ENCODE measurements at regions not wholly inside any gene's neighbourhood (a gene's known extent, or its start where the extent isn't known, plus 50 kb on each side); places are given as distances from the start of the nearest gene placed in this dataset.

DNA sequence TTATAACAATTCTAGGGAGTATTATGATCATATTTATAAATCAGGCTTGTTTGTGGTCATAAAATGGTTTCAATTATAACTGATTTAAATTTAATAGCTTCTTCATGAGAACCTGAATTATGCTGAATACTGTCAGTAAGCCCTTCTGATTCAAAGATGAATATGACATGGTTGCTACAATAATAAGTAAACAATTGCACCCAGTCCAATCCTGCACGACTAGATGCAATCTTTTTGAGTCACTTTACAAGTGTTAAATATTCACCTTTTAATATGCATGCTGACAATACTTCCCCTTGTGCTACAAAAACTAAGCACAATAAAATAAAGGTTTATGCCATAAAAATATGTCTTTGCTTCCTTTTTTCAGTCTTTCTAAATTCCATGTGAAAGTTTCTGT is 325.2 kb downstream of the KCNJ3 start:
- H3K36me3 Mint-ChIP-seq: no peaks in the 10 kb centered on the region
- no peak for DNase-seq
- intact Hi-C loops (cut with micrococcal nuclease): no loop called here
- no peaks in the 10 kb centered on the region for H3K4me1 Mint-ChIP-seq
- H3K27ac Mint-ChIP-seq: no peak overlapping the region
- H3K4me3 Mint-ChIP-seq: no peak overlapping the region
- H3K9me3 Mint-ChIP-seq: peaks cover 10 to 15% of the 10 kb centered on the region in 2 donors
- ATAC-seq: no peak
- no peaks in the 10 kb centered on the region for H3K36me3 ChIP-seq (ENCODE audit: control insufficient read depth, insufficient read depth, low read length)
- H3K4me3 ChIP-seq (ENCODE audit: low read length): no peak overlapping the region
- H3K27ac ChIP-seq (ENCODE audit: low read length): no peak overlapping the region
- no peaks in the 10 kb centered on the region for H3K27me3 ChIP-seq (ENCODE audit: control insufficient read depth, insufficient read depth, low read length)
- WGBS (ENCODE audit: insufficient coverage): 67% methylated on average over 1 of the region's 1 CpG
- H3K9me3 ChIP-seq (ENCODE audit: control insufficient read depth, insufficient read depth, low read length): no peaks in the 10 kb centered on the region
- H3K27me3 Mint-ChIP-seq (ENCODE audit: low read depth in 2 of 2): no peaks in the 10 kb centered on the region
- no peaks in the 10 kb centered on the region for H3K4me1 ChIP-seq (ENCODE audit: control insufficient read depth, insufficient read depth, low read length)
- TF ChIP-seq CTCF (IDR thresholded peaks at IDR 0.05): no peak

- Histone ChIP-seq H3K36me3 (ENCODE audit: control insufficient read depth, insufficient read depth, low read length) (no peaks in the 10 kb centered on the region), H3K27me3 (ENCODE audit: control insufficient read depth, insufficient read depth, low read length) (no peaks in the 10 kb centered on the region), H3K9me3 (ENCODE audit: control insufficient read depth, insufficient read depth, low read length) (no peaks in the 10 kb centered on the region), H3K27ac (ENCODE audit: low read length) (no peak overlapping the region), H3K4me3 (ENCODE audit: low read length) (no peak overlapping the region), H3K4me1 (ENCODE audit: control insufficient read depth, insufficient read depth, low read length) (no peaks in the 10 kb centered on the region)
- no peak for TF ChIP-seq CTCF (IDR thresholded peaks at IDR 0.05)
- intact Hi-C loops (cut with micrococcal nuclease): no loop called here
- no peak for DNase-seq
- Mint-ChIP-seq H3K4me3 (no peak overlapping the region), H3K27ac (no peak overlapping the region), H3K4me1 (no peaks in the 10 kb centered on the region), H3K36me3 (no peaks in the 10 kb centered on the region), H3K27me3 (ENCODE audit: low read depth in 2 of 2) (no peaks in the 10 kb centered on the region), H3K9me3 (peaks cover 9 to 18% of the 10 kb centered on the region in 2 donors)
- no peak for ATAC-seq
Measured at GRCh38 chr2:155022531-155022930, 324.0 kb downstream of the KCNJ3 start.

- H3K27ac Mint-ChIP-seq: no peak overlapping the region
- WGBS (ENCODE audit: insufficient coverage): 67% methylated on average over 1 of the region's 1 CpG
- ATAC-seq (no peak), DNase-seq (no peak)
- Histone ChIP-seq H3K36me3 (ENCODE audit: control insufficient read depth, insufficient read depth, low read length) (no peaks in the 10 kb centered on the region), H3K27ac (ENCODE audit: low read length) (no peak overlapping the region), H3K27me3 (ENCODE audit: control insufficient read depth, insufficient read depth, low read length) (no peaks in the 10 kb centered on the region), H3K4me1 (ENCODE audit: control insufficient read depth, insufficient read depth, low read length) (no peaks in the 10 kb centered on the region), H3K4me3 (ENCODE audit: low read length) (no peak overlapping the region), H3K9me3 (ENCODE audit: control insufficient read depth, insufficient read depth, low read length) (no peaks in the 10 kb centered on the region)
- H3K4me3 Mint-ChIP-seq: no peak overlapping the region
- intact Hi-C loops (cut with micrococcal nuclease): no loop called here
- H3K9me3 Mint-ChIP-seq: peaks cover 9 to 18% of the 10 kb centered on the region in 2 donors
- no peaks in the 10 kb centered on the region for H3K27me3 Mint-ChIP-seq (ENCODE audit: low read depth in 2 of 2)
- no peaks in the 10 kb centered on the region for H3K36me3 Mint-ChIP-seq
- no peaks in the 10 kb centered on the region for H3K4me1 Mint-ChIP-seq
- no peak for TF ChIP-seq CTCF (IDR thresholded peaks at IDR 0.05)
Measured at GRCh38 chr2:155021618-155022017, 323.1 kb downstream of the KCNJ3 start.

DNA sequence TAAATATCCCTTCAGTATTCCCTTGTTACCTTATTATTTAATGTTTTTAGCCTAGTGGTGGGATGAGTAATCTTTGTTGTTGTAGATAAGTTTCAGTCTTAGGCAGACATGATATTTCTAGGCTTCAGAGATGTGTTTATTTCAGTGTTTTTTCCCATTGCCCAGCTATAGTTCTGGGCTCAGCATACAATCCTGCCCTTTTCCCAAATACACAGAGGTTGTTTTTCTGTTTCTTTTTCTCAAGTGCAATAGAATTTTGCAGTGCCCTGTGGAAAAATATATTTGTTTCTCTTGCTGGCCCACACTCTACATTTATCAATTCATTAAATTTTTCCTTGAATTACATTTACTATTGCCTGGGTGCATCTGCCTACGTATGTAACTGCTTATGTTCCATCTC is 321.8 kb downstream of the KCNJ3 start:
- H3K36me3 Mint-ChIP-seq: no peaks in the 10 kb centered on the region
- H3K9me3 ChIP-seq (ENCODE audit: control insufficient read depth, insufficient read depth, low read length): no peaks in the 10 kb centered on the region
- H3K9me3 Mint-ChIP-seq: peaks cover 9 to 15% of the 10 kb centered on the region in 2 donors
- H3K4me1 ChIP-seq (ENCODE audit: control insufficient read depth, insufficient read depth, low read length): no peaks in the 10 kb centered on the region
- H3K27me3 Mint-ChIP-seq (ENCODE audit: low read depth in 2 of 2): no peaks in the 10 kb centered on the region
- intact Hi-C loops (cut with micrococcal nuclease): no loop called here
- no peak overlapping the region for H3K4me3 ChIP-seq (ENCODE audit: low read length)
- no peaks in the 10 kb centered on the region for H3K4me1 Mint-ChIP-seq
- H3K27me3 ChIP-seq (ENCODE audit: control insufficient read depth, insufficient read depth, low read length): no peaks in the 10 kb centered on the region
- no peak overlapping the region for H3K27ac ChIP-seq (ENCODE audit: low read length)
- no peak for DNase-seq
- 71% methylated on average over 1 of the region's 1 CpG for WGBS (ENCODE audit: insufficient coverage)
- no peaks in the 10 kb centered on the region for H3K36me3 ChIP-seq (ENCODE audit: control insufficient read depth, insufficient read depth, low read length)
- H3K4me3 Mint-ChIP-seq: no peak overlapping the region
- ATAC-seq: no peak
- TF ChIP-seq CTCF (IDR thresholded peaks at IDR 0.05): no peak
- no peak overlapping the region for H3K27ac Mint-ChIP-seq

All from natural killer cell (primary cell).